K562 (cell line): ENCODE measurements at regions not wholly inside any gene's neighbourhood (a gene's known extent, or its start where the extent isn't known, plus 50 kb on each side); places are given as distances from the start of the nearest gene placed in this dataset.

ENCODE experiments used
- ATAC-seq: fragments of 200-7000 bp; cut with Tn5 transposase; 3 replicates; pipeline ENCODE4 v1.9.1; 2020; ENCODE audit warnings: moderate library complexity
- BruUV-seq: library from RNA; stranded (reverse); fragments of 400-500 nt; replicated peaks from 2 replicates; lab custom pipeline; 2021; lab: Mats Ljungman, UMichigan
- CTCF ChIA-PET: fragments of 300-600 bp; formaldehyde crosslinking; extraction: SDS; loops from one replicate; lab custom pipeline; 2021; ENCODE audit warnings: low intra/inter-chr PET ratio; lab: Yijun Ruan, JAX
- POLR2A ChIA-PET: fragments of 300-600, 350-650 bp; sonication (Branson Sonifier 250); formaldehyde crosslinking; extraction: SDS; loops from one replicate; lab custom pipeline; 2021; ENCODE audit warnings: antibody characterized with exemption, inconsistent platforms; lab: Yijun Ruan, JAX
- DNase-seq, 4 experiments: peaks; one replicate each; pipeline versions ENCODE4 v3.0.0 to v3.0.0-alpha.2; 2011 to 2018; ENCODE audit warnings: low spot score in 3 of 4, mixed read lengths in 3 of 4; ENCODE audit errors: extremely low read depth in 1 of 4
- FAIRE-seq: peaks from 2 replicates; lab custom pipeline; 2011; peaks lifted over from hg19 to GRCh38; lab: Jason Lieb, UNC
- H2AFZ ChIP-seq: 2 replicates; pipeline ENCODE4 v1.6.0; 2011; ENCODE audit warnings: low read depth, low read length, control low read depth, inconsistent platforms
- H3K27ac ChIP-seq: fragments of 200-600 bp; 3 replicates; pipeline ENCODE4 v1.8.0; 2011; ENCODE audit warnings: low read depth, mild to moderate bottlenecking, control low read depth, inconsistent platforms, low read length, moderate library complexity, mixed read lengths; ENCODE audit errors: extremely low read depth
- H3K27me3 ChIP-seq, 2 experiments: fragments of 300-600 bp in 1 of 2; 2 replicates in 1 of 2; 3 replicates in 1 of 2; pipeline versions ENCODE4 v1.6.0 to v1.8.0; 2011; ENCODE audit warnings: inconsistent platforms in 2 of 2, low read length in 2 of 2, mild to moderate bottlenecking in 1 of 2, mixed read lengths in 1 of 2, moderate library complexity in 1 of 2; ENCODE audit not compliant: control insufficient read depth in 2 of 2, insufficient read depth in 2 of 2
- H3K36me3 ChIP-seq: fragments of 300-600 bp; 3 replicates; pipeline ENCODE4 v1.8.0; 2011; ENCODE audit warnings: mild to moderate bottlenecking, low read length, inconsistent platforms; ENCODE audit not compliant: control insufficient read depth, insufficient read depth
- H3K4me1 ChIP-seq, 2 experiments: fragments of 200-600 bp in 1 of 2; replicated peaks in 1 of 2; 2 replicates in 1 of 2; 3 replicates in 1 of 2; pipeline versions ENCODE4 v1.5.1 to v1.8.0; 2011; ENCODE audit warnings: inconsistent platforms in 2 of 2, low read length in 2 of 2, mild to moderate bottlenecking in 1 of 2, mixed read lengths in 1 of 2, moderate library complexity in 1 of 2; ENCODE audit not compliant: control insufficient read depth in 2 of 2, insufficient read depth in 2 of 2
- H3K4me2 ChIP-seq: 2 replicates; pipeline ENCODE4 v1.6.1; 2011; ENCODE audit warnings: low read length, control low read depth, inconsistent platforms, mixed read lengths; ENCODE audit not compliant: insufficient read depth
- H3K4me3 ChIP-seq: fragments of 200-600 bp; sonication (generic), shearing (Covaris generic); 2 replicates; pipeline ENCODE4 v1.5.1; 2016; ENCODE audit warnings: control low read depth, inconsistent platforms
- H3K79me2 ChIP-seq: fragments of 200-600 bp; 3 replicates; pipeline ENCODE4 v1.8.0; 2011; ENCODE audit warnings: low read length, inconsistent platforms; ENCODE audit not compliant: control insufficient read depth, insufficient read depth
- H3K9ac ChIP-seq, 2 experiments: 2 replicates each; pipeline versions ENCODE4 v1.6.0 to v1.6.1; 2011; ENCODE audit warnings: low read depth in 2 of 2, low read length in 2 of 2, control low read depth in 1 of 2, inconsistent platforms in 1 of 2, mild to moderate bottlenecking in 1 of 2, mixed read lengths in 1 of 2; ENCODE audit not compliant: insufficient read depth in 1 of 2
- H3K9me1 ChIP-seq: one replicate; pipeline ENCODE4 v1.6.0; 2011; ENCODE audit warnings: inconsistent platforms, mild to moderate bottlenecking, low read length, moderate library complexity; ENCODE audit not compliant: control insufficient read depth, insufficient read depth
- H3K9me3 ChIP-seq: replicated peaks from 2 replicates; pipeline ENCODE4 v1.5.1; 2011; ENCODE audit warnings: low read depth, low read length, inconsistent platforms; ENCODE audit not compliant: control insufficient read depth, insufficient read depth
- H4K20me1 ChIP-seq: replicated peaks from 2 replicates; pipeline ENCODE4 v1.6.1; 2011; ENCODE audit warnings: low read length, inconsistent platforms, mixed read lengths; ENCODE audit not compliant: control insufficient read depth, insufficient read depth
- CREB3 ChIP-seq: fragments of 450-650 bp; conservative IDR thresholded peaks from 2 replicates; pipeline ENCODE4 v1.6.1; 2016; ENCODE audit warnings: missing genetic modification characterization, low read depth, mild to moderate bottlenecking, missing compliant biosample characterization, moderate library complexity
- ELK3 ChIP-seq: fragments of 450-650 bp; formaldehyde crosslinking; IDR thresholded peaks from 2 replicates; pipeline ENCODE4 v1.4.0; 2020; ENCODE audit warnings: mild to moderate bottlenecking
- FOXA1 ChIP-seq: fragments of 450-650 bp; IDR thresholded peaks from 2 replicates; pipeline ENCODE4 v1.6.1; 2016; ENCODE audit warnings: mild to moderate bottlenecking, borderline replicate concordance
- PHF20 ChIP-seq: fragments of 450-650 bp; IDR thresholded peaks from 2 replicates; pipeline ENCODE4 v1.6.1; 2018; ENCODE audit not compliant: partially characterized antibody
- SMARCA4 ChIP-seq: fragments of 450-650 bp; IDR thresholded peaks from 2 replicates; pipeline ENCODE4 v1.6.1; 2016
- SMARCC2 ChIP-seq: fragments of 450-650 bp; IDR thresholded peaks from 2 replicates; pipeline ENCODE4 v1.6.1; 2017; ENCODE audit warnings: antibody characterized with exemption, moderate library complexity, mild to moderate bottlenecking, low read depth
- TCFL5 ChIP-seq: fragments of 250-450 bp; sonication (Bioruptor Pico); conservative IDR thresholded peaks from 2 replicates; pipeline ENCODE4 v1.6.1; 2021; ENCODE audit warnings: mild to moderate bottlenecking, moderate library complexity, matching md5 sums
- ZFP36 ChIP-seq: fragments of 150-350 bp; IDR thresholded peaks from 2 replicates; pipeline ENCODE4 v1.6.1; 2018; ENCODE audit warnings: low read length, low read depth; ENCODE audit not compliant: partially characterized antibody
- ZFX ChIP-seq: sonication (generic); formaldehyde crosslinking; IDR thresholded peaks from 2 replicates; pipeline ENCODE4 v1.8.0; 2022; ENCODE audit warnings: mild to moderate bottlenecking, missing genetic modification reagents, moderate library complexity
- WGBS: fragments of 100-300 bp; shearing (Covaris generic); methylation state at CpG from one replicate; pipeline ENCODE4 v1.1.6; 2016; ENCODE audit warnings: low coverage, mixed read lengths; ENCODE audit not compliant: insufficient coverage; ENCODE audit errors: missing lambda C conversion rate; 5-methylcytosine and 5-hydroxymethylcytosine counted together
- in situ Hi-C: fragments of 300-500 bp; cut with MboI; formaldehyde crosslinking; loops from 4 replicates; pipeline ENCODE4 v1.15.0; 2018; ENCODE audit warnings: inconsistent platforms, mixed read lengths
- intact Hi-C: fragments of 100-400 bp; cut with micrococcal nuclease; formaldehyde crosslinking; loops from 2 replicates; pipeline ENCODE4 v1.14.2; 2022
- TF ChIP-seq, protein P1 (sequence below): sonication (generic); formaldehyde crosslinking; IDR thresholded peaks from 2 replicates; pipeline ENCODE4 v1.8.0; 2022; ENCODE audit warnings: mild to moderate bottlenecking, low read depth, missing genetic modification reagents

DNA sequence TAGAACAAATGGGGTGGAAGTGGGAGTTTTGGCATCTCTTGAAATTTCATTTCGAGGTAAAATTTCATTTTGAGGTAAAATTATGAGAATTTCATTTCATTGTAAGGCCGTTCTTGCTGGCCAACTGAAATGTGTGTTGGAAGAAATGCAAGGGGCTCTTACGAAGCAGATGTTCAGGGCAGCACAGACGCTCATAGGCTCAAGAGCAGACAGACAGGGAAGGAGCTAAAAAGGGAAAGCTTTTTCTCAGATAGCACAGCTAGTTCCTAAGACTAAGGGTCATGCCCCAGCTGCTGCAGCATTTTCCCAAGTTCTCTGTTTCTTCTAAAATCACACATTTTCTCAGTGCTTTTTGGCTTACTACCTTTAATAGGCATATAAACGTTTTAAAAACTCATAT, 65.1 kb upstream of the SFMBT2 start:
- H3K27me3 ChIP-seq, result peaks cover 16 to 21% of the 10 kb centered on the region in 2 experiments
- H3K36me3 ChIP-seq, result no peaks in the 10 kb centered on the region
- H3K79me2 ChIP-seq, result no peaks in the 10 kb centered on the region
- in situ Hi-C loops (no loop called here), intact Hi-C loops (no loop called here)
- no peak overlapping the region for H2AFZ ChIP-seq
- no peaks in the 10 kb centered on the region; the same call in 1 of the 2 replicates for H4K20me1 ChIP-seq
- no peak overlapping the region for H3K27ac ChIP-seq
- no peak overlapping the region for H3K9ac ChIP-seq
- no peaks in the 10 kb centered on the region for H3K9me3 ChIP-seq
- no peak overlapping the region for H3K4me3 ChIP-seq
- POLR2A ChIA-PET, result no interaction called here
- BruUV-seq, result no TSS peak
- FAIRE-seq (no peak), DNase-seq (no peak)
- WGBS, result 0% methylated on average over 5 of the region's 5 CpGs
- TF ChIP-seq SMARCC2, result no peak
- TF ChIP-seq, all 486 proteins: peak for 0
- Histone ChIP-seq H3K9me1 (no peaks in the 10 kb centered on the region), H3K4me1 (no peaks in the 10 kb centered on the region), H3K4me2 (no peak overlapping the region)
- CTCF ChIA-PET, result no interaction called here
- ATAC-seq, result no peak

- H3K4me1 ChIP-seq, result no peaks in the 10 kb centered on the region
- WGBS, result 15% methylated on average over 21 of the region's 26 CpGs
- CTCF ChIA-PET, result no interaction called here
- ATAC-seq (peak; percentile 55), FAIRE-seq (no peak), DNase-seq (no peak)
- no peak overlapping the region for H2AFZ ChIP-seq
- intact Hi-C loops, result no loop called here
- H3K4me3 ChIP-seq, result no peak overlapping the region
- no peaks in the 10 kb centered on the region for H3K9me1 ChIP-seq
- no peak overlapping the region for H3K27ac ChIP-seq
- no TSS peak for BruUV-seq
- no peak overlapping the region for H3K4me2 ChIP-seq
- peaks cover 16 to 17% of the 10 kb centered on the region in 2 experiments for H3K27me3 ChIP-seq
- POLR2A ChIA-PET, result interaction anchor here (0.6 kb wide), 1 partner anchor 60 kb away, joined by 3 read pairs; no protein-coding TSS in a partner anchor
- H3K79me2 ChIP-seq, result no peaks in the 10 kb centered on the region
- in situ Hi-C loops, result no loop called here
- H3K9me3 ChIP-seq, result no peaks in the 10 kb centered on the region
- no peaks in the 10 kb centered on the region; the same call in 1 of the 2 replicates for H4K20me1 ChIP-seq
- no peaks in the 10 kb centered on the region for H3K36me3 ChIP-seq
- no peak overlapping the region for H3K9ac ChIP-seq
- TF ChIP-seq ZFX (CRISPR knock-in tag) (no peak), SMARCA4 (no peak), ELK3 (no peak), ZFP36 (no peak), PHF20 (no peak), CREB3 (tag) (no peak), FOXA1 (no peak), TCFL5 (CRISPR knock-in tag) (no peak)
- TF ChIP-seq, protein P1, sequence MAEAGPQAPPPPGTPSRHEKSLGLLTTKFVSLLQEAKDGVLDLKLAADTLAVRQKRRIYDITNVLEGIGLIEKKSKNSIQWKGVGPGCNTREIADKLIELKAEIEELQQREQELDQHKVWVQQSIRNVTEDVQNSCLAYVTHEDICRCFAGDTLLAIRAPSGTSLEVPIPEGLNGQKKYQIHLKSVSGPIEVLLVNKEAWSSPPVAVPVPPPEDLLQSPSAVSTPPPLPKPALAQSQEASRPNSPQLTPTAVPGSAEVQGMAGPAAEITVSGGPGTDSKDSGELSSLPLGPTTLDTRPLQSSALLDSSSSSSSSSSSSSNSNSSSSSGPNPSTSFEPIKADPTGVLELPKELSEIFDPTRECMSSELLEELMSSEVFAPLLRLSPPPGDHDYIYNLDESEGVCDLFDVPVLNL (CRISPR knock-in tag), result no peak
These were observed 64.4 kb upstream of the SFMBT2 start for GRCh38 chr10:7475046-7475911.
